Neural progenitor cell (in vitro differentiated cells): ENCODE measurements at regions not wholly inside any gene's neighbourhood (a gene's known extent, or its start where the extent isn't known, plus 50 kb on each side); places are given as distances from the start of the nearest gene placed in this dataset.

Experiments
- CTCF ChIP-seq: fragments of 200-600 bp; sonication (generic); IDR thresholded peaks from 2 replicates; pipeline ENCODE4 v1.5.1; 2017; ENCODE audit warnings: antibody characterized with exemption, mild to moderate bottlenecking
- EZH2 ChIP-seq: fragments of 200-600 bp; sonication (generic); IDR thresholded peaks from 2 replicates; pipeline ENCODE4 v1.6.1; 2017; ENCODE audit warnings: antibody characterized with exemption, mild to moderate bottlenecking, moderate library complexity
- EZH2phosphoT487 ChIP-seq: fragments of 200-600 bp; sonication (generic); IDR thresholded peaks from 2 replicates; pipeline ENCODE4 v1.6.1; 2017; ENCODE audit warnings: antibody characterized with exemption

DNA sequence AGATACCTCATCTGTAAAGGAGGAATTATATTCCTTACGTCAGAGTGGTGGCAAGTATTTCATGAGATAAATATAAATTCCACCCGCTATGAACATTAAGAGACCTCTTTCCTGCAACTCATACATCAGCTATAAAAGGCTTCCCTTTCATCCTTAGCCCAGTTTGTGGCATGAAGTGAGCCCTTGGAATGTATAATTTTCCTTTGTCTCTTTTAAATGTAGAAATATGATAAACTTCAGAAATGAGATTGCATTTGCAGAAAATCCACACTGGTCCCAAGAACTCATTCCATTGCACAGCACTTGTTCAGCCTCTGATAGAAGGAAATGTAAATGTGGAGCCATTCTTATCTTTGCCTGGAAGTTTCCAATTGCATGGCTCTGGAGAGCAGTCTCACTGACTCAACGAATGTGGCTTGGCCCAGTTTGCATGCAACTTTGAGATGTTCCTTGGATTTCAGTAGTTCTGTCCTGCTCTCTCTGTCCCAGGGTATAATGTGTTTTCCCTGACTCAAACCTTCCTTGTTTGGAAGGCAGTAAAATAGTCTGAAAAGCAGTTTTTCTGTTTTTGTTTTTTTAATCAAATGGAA is 746.4 kb downstream of the CDH11 start:
- TF ChIP-seq CTCF: no peak
- no peak for TF ChIP-seq EZH2phosphoT487
- no peak for TF ChIP-seq EZH2
